HuH-7 (cell line): ENCODE measurements at regions not wholly inside any gene's neighbourhood (a gene's known extent, or its start where the extent isn't known, plus 50 kb on each side); places are given as distances from the start of the nearest gene placed in this dataset.

Source experiments
- DNase-seq: peaks from one replicate; pipeline ENCODE4 v3.0.0; 2011; ENCODE audit warnings: low spot score

GRCh38 chr10:35743351-35743750, 101.3 kb upstream of the FZD8 start:
- DNase-seq: no peak

- DNase-seq: no peak
Observed at GRCh38 chr10:35739998-35740397, 97.9 kb upstream of the FZD8 start.

- DNase-seq: no peak
Observed at GRCh38 chr10:35735412-35735811, 93.3 kb upstream of the FZD8 start.

GRCh38 chr10:35731828-35732227, 89.7 kb upstream of the FZD8 start:
- no peak for DNase-seq

- no peak for DNase-seq
Observed at GRCh38 chr10:35728341-35728740, 86.2 kb upstream of the FZD8 start.

GRCh38 chr10:35726846-35727245, 84.8 kb upstream of the FZD8 start:
- no peak for DNase-seq

GRCh38 chr10:35723992-35724391, 81.9 kb upstream of the FZD8 start:
- DNase-seq: no peak

GRCh38 chr10:35723059-35723458, 81.0 kb upstream of the FZD8 start:
- DNase-seq: no peak

- no peak for DNase-seq
Observed at GRCh38 chr10:35722636-35723035, 80.5 kb upstream of the FZD8 start.

GRCh38 chr10:35722226-35722625, 80.1 kb upstream of the FZD8 start:
- no peak for DNase-seq

- no peak for DNase-seq
Observed at GRCh38 chr10:35720366-35720765, 78.3 kb upstream of the FZD8 start.

- no peak for DNase-seq
Observed at GRCh38 chr10:35716776-35717175, 74.7 kb upstream of the FZD8 start.

- no peak for DNase-seq
Observed at GRCh38 chr10:35712486-35712885, 70.4 kb upstream of the FZD8 start.

GRCh38 chr10:35711615-35712411, 69.7 kb upstream of the FZD8 start:
- no peak for DNase-seq

GRCh38 chr10:35707642-35708425, 65.7 kb upstream of the FZD8 start:
- DNase-seq: no peak

GRCh38 chr10:35706959-35707358, 64.9 kb upstream of the FZD8 start:
- DNase-seq: no peak

- no peak for DNase-seq
Observed at GRCh38 chr10:35705671-35706070, 63.6 kb upstream of the FZD8 start.

GRCh38 chr10:35705051-35705450, 63.0 kb upstream of the FZD8 start:
- DNase-seq: no peak

GRCh38 chr10:35704401-35704800, 62.3 kb upstream of the FZD8 start:
- no peak for DNase-seq

GRCh38 chr10:35700487-35700882, 58.4 kb upstream of the FZD8 start:
- no peak for DNase-seq

- DNase-seq: no peak
Observed at GRCh38 chr10:35699848-35700486, 57.9 kb upstream of the FZD8 start.

GRCh38 chr10:35696392-35697287, 54.5 kb upstream of the FZD8 start:
- no peak for DNase-seq
